Erythroblast (primary cell): ENCODE measurements at regions not wholly inside any gene's neighbourhood (a gene's known extent, or its start where the extent isn't known, plus 50 kb on each side); places are given as distances from the start of the nearest gene placed in this dataset.

Experiments
- DNase-seq, 2 experiments: peaks; one replicate each; lab custom pipeline; 2025; lab: John Stamatoyannopoulos, UW
- GATA1 ChIP-seq: IDR thresholded peaks from 2 replicates; pipeline ENCODE4 v1.6.1; 2011; ENCODE audit warnings: low read depth, mild to moderate bottlenecking, control low read depth, low read length, moderate library complexity
- POLR2A ChIP-seq: IDR thresholded peaks from 2 replicates; pipeline ENCODE4 v1.6.1; 2011; ENCODE audit warnings: mild to moderate bottlenecking, low read length

GRCh38 chr18:40099641-40100040, 1855.4 kb upstream of the PIK3C3 start:
- TF ChIP-seq GATA1, result no peak
- TF ChIP-seq POLR2A, result no peak
- DNase-seq, result no peak

DNA sequence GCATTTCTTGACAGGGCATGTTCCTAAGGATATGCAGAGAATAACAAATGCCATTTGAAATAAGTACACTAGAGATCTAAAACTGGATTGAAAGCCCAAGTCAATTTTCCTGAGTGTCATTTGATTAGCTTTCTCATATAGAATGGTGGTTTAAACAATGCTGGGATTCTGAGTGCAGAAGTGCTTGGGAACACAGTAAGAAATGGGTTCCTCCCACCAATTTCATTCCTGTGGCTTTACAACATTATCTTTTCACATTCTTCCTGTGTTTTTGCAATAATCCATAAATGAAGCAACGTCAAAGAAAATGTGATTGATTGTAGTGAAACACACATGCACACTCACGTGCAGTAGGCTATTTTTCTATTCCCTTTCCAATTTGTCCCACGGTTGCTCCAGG, 1858.4 kb upstream of the PIK3C3 start:
- DNase-seq, result no peak
- TF ChIP-seq POLR2A (no peak), GATA1 (no peak)

- TF ChIP-seq GATA1 (no peak), POLR2A (no peak)
- DNase-seq, result no peak
Observed at GRCh38 chr18:40094441-40094840, 1860.6 kb upstream of the PIK3C3 start.

DNA sequence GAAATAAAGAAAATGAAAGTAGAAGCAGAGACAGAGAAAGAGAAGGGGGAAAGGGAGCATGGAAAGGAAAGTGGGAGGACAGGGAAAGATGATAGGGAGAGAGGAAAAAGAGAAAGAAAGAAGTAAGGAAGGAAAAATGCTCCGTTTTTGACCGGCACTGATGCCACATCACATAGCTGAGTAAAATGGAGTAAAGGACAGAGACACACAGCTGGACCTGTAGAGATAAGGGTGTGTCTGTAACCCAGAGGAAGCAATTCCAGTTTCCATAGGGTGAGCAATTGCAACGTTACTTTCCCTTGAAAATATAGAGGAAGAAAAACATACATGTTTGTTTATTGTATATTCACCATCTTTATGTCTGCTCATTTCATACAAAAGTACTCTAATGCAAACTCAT, 1866.9 kb upstream of the PIK3C3 start:
- no peak for TF ChIP-seq POLR2A
- no peak for TF ChIP-seq GATA1
- DNase-seq, result no peak

DNA sequence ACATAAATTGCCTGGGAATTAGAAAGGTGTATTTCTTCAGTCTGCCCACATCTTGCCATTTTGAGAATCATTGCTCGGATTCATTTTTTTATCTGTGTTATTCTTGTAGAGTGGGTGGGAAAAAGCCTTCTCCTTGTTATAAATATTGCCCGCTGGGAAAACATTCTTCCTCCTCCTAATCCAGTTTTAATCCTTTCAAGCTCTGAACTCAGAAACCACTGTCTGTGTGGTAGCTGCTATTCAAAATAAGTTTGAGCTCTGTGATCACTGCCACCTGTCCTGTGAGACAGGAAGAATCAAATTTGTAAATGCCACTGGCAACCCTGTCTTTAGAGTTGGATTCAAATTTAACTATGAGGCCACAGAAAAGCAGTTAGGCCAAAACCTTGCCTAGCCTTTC, 1875.2 kb upstream of the PIK3C3 start:
- no peak for DNase-seq
- TF ChIP-seq GATA1 (no peak), POLR2A (no peak)

GRCh38 chr18:40075616-40076015, 1879.4 kb upstream of the PIK3C3 start:
- no peak for DNase-seq
- TF ChIP-seq POLR2A (no peak), GATA1 (no peak)

DNA sequence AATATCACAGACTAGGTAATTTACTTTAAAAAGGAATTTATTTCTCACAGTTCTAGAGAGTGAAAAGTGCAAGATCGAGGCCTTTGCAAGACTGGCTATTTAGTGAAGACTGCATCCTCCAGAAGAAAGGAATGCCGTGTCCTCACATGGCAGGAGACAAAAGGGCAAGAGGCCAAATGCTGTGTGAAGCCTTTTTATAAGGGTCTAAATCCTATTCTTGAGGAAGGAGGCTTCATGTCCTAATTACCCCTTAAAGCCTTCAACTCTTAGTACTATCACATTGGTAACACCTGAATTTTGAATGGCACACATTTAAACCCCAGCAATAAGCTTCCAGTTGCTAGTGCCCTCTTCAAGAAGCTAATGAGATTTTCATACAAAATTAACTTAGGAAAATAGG, 1882.3 kb upstream of the PIK3C3 start:
- TF ChIP-seq GATA1, result no peak
- TF ChIP-seq POLR2A, result no peak
- no peak for DNase-seq

- no peak for TF ChIP-seq POLR2A
- no peak for TF ChIP-seq GATA1
- no peak for DNase-seq
Observed at GRCh38 chr18:40066368-40066767, 1888.7 kb upstream of the PIK3C3 start.

DNA sequence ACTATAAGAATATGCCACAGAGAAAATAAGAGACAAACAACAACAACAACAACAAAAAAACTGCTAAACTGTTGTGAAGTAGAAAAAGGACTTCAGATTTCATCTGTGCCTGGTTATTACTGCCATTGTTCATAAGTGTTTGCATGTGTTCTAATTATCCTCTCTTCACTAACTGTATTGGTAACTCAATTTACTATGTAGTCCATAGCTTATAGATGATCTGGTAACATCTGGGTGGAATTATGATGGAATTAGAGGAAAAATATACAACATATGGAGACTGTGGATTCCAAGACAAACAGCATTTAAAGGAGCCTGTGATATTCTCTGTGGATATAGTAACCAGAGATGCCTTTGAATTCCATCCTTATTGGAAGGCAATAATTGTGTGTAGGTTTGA, 1891.5 kb upstream of the PIK3C3 start:
- TF ChIP-seq POLR2A, result no peak
- TF ChIP-seq GATA1, result no peak
- no peak for DNase-seq

GRCh38 chr18:40061086-40061485, 1893.9 kb upstream of the PIK3C3 start:
- DNase-seq, result no peak
- TF ChIP-seq GATA1 (no peak), POLR2A (no peak)

DNA sequence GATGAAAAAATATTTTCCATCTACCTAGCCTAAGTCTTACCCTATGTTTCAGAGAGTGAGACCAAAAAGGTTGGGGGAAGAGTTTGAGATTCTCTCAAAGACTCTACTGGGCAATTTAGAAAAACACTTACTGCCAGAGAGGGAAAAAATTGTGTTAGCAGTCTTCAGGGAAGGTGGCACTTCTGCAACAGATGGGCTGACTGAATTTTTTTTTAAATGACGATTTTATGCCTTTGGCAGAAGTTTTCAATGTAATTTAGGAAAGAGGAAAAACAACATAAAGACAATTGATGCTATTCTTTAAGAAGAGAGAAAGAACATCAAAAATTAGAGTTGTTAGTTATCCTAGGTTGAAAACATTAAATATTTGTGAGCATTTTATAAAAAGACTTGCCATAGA, 1894.5 kb upstream of the PIK3C3 start:
- no peak for TF ChIP-seq POLR2A
- no peak for TF ChIP-seq GATA1
- no peak for DNase-seq

DNA sequence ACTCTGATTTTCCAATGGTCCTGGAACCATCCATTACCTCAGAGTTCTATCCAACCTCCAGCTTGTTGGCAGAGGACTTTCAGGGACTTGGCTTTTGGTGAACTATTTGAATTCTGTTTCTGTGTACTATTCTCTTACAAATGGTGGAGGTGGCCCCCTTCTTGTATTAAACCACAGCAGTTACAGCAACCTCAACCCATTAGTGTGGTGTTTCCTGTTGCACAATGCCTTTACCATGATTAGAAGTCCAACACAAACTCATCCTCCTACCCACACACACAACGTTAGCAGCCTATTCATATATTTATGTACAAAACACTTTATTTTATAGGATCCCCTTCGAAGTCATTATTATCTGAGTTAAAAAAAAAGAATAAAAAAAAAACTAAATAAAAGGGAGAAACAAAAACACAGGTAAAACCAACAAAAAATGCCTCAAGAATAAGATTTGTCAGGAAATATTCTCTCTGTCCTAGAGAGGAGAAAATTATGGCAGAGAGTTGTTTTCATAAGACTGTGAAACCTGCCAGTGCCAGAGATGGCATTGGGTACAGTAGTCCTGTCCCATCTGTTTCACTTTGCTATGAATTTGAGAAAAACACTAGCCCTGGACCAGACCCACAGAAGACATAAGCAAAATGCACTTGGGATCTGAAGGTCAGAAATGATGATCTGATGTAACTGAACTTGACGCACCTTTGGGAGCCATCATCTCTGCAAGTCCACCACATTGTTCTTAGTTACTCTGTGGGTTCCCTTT, 1896.0 kb upstream of the PIK3C3 start:
- TF ChIP-seq GATA1 (no peak), POLR2A (no peak)
- DNase-seq, result no peak

DNA sequence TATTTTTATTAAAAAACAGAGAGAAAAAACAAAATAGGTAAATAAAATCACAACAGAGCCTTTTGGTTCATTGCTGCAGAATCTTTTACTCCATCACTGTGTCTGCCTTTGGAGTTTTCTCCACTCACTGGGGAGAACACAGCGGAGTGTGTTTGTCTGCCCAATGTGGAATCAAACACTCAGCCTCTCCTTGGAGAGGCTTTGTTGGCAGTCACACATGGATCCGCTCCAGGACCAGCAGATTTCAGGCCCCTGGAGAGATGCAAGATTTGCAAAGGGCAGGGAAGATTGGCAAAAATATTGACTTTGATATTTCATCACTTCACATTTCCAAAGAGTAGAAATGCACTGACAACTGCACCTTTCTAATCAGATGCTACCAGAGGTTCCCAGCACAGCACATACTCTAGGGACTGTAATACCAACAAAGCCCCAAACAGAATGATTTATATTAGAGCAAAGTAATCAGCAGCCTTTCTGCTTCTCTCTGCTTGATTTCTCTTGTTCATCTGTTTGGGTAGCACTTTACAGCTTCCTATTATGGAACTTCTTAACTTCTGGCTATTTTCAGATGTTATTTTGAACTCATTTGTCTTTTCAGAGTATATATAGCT, 1898.8 kb upstream of the PIK3C3 start:
- TF ChIP-seq POLR2A (no peak), GATA1 (no peak)
- DNase-seq, result no peak

- no peak for DNase-seq
- TF ChIP-seq GATA1, result no peak
- TF ChIP-seq POLR2A, result no peak
Observed at GRCh38 chr18:40055262-40055661, 1899.8 kb upstream of the PIK3C3 start.

- no peak for DNase-seq
- TF ChIP-seq POLR2A (no peak), GATA1 (no peak)
Observed at GRCh38 chr18:40049716-40050115, 1905.3 kb upstream of the PIK3C3 start.
